KBM-7 (cell line): ENCODE measurements at regions not wholly inside any gene's neighbourhood (a gene's known extent, or its start where the extent isn't known, plus 50 kb on each side); places are given as distances from the start of the nearest gene placed in this dataset.

Source experiments
- DNase-seq: peaks from one replicate; pipeline ENCODE4 v3.0.0-alpha.2; 2015
- in situ Hi-C: fragments of 300-500 bp; cut with MboI; formaldehyde crosslinking; loops from 2 replicates; pipeline ENCODE4 v1.14.3; 2020; ENCODE audit warnings: low sequenced_read_pairs, low pct_unique_long_range_greater_than_20kb, mixed read lengths

DNA sequence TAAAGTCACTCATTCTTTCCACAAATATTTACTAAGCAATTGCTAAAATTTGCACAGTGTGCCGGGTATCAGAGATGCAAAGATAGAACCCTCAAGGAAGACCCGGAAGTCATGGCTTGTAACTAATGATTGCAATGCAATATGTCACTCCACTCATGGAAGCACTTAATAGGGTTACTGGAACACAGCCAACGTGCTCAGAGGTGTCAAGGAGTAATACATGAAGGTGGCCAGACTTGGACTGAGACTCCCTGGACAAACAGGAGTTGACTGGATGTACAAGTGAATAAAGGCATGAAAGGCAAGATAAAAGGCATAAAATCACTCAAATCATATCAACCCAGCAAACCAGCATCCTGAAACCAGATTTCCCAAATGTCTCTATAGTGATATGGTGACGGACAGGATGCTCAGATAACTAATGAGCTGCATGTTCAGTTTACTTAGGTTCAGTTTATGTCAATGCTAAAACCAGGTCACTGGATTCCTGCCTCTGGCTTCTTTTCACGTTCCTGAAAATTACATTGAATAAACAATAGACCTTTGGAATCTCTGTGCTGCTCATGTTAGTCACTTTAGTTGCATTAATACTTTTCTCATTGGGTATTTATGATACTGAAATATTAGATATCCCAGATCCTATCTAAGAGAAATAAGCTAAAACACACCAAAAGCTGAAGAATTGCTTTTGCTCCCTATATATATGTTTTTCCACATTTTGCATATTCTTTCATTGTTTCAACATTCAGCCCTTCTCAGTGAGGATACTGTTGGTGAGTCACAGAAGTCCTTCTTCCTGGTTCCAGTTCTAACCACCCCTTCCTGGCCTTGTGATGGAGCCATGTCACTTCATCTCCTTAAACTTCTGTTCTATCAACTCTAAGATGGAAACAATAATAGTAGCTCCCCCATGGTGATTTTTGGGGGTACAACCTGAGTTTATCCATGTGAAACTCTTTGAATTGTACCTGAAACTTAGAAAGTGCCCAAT, 688.9 kb upstream of the ID2 start:
- no peak for DNase-seq
- in situ Hi-C loops: no loop called here

GRCh38 chr2:7994397-7994951, 687.4 kb upstream of the ID2 start:
- DNase-seq: no peak
- in situ Hi-C loops: no loop called here

DNA sequence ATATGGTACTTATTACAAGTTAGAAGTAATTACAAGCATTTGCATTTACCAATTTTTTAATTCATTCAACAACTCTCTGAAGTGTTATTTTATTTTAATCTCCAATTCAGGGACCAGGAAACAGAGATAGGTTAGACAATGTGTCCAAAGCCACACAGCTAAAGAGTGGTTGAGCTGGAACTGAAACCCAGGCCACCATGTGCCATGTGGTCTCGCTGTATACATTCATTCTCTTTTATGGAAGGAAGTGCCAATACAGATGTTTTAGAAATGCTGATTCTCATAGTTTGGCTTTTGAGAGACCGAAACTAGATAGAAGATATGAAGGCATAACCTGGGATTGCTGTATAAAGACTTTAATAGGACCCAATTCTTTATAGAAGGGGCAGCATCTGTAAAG, 684.6 kb upstream of the ID2 start:
- DNase-seq: no peak
- in situ Hi-C loops: no loop called here

- in situ Hi-C loops: no loop called here
- DNase-seq: no peak
Measured at GRCh38 chr2:7999683-8000476, 682.0 kb upstream of the ID2 start.

- DNase-seq: peak; percentile 11
- in situ Hi-C loops: no loop called here
Measured at GRCh38 chr2:8000870-8001269, 681.0 kb upstream of the ID2 start.

GRCh38 chr2:8002765-8003393, 679.0 kb upstream of the ID2 start:
- DNase-seq: no peak
- in situ Hi-C loops: no loop called here

- in situ Hi-C loops: no loop called here
- peak; percentile 7 for DNase-seq
Measured at GRCh38 chr2:8003462-8004075, 678.3 kb upstream of the ID2 start.

DNA sequence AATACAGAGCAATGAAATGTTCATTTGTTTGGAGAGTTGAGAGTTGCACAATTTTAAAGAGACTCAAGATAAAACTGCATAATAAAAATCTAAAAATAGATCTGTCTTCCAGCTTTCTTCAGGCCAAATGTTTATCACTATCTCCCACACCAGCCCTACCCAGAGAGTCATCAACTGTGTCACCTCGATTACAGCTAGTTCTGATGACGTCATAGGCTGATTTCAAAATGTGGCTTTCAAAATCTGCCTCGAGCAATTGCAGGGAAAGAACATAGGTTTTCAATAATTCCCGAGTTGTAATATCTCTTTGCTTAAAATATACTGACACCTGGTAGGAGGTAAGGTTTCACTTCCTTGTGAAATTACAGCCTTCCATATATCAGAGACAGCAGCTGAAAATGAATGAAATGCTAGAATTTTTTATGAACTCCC, 677.6 kb upstream of the ID2 start:
- peak; percentile 42 for DNase-seq
- in situ Hi-C loops: no loop called here

DNA sequence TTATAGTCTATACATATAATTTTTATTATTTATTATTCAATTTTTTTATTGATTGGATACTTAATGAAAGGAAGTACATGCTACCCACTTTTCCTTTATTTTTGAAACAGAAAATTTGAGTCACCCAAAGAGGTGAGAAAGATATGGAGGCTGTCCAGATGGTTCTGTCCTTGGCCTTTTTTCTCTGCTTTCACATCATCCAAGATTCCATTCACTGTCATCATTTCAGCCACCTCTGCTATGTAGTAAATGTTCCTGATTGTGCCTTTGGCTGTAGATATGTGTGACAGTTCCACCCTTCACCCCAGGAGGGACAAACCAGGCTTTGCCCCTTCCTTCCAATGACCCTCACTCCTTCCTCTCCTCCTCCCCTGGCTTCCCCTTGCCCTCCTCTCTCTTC, 675.7 kb upstream of the ID2 start:
- in situ Hi-C loops: no loop called here

DNA sequence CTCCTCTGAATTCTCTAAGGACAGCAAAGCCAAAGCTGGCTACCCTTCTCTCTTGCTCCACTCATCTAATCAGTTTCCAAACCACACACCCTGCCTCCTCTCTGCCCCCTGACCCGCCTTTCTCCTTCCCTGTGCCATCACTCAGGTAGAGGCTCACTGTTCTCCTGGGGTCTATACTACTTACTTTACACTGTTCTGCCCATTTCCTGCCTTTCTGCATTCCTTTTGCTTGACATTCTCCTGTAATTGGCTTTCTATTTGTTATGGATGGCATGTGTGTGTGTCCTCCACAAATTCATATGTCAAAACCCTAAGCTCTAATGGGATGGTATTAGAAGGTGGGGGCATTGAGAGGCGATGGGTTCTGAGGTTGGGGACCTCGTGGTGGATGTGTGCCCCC, 675.2 kb upstream of the ID2 start:
- in situ Hi-C loops: no loop called here
- DNase-seq: no peak

More for the DNA sequence above, 675.7 kb upstream of the ID2 start:
- DNase-seq: no peak

DNA sequence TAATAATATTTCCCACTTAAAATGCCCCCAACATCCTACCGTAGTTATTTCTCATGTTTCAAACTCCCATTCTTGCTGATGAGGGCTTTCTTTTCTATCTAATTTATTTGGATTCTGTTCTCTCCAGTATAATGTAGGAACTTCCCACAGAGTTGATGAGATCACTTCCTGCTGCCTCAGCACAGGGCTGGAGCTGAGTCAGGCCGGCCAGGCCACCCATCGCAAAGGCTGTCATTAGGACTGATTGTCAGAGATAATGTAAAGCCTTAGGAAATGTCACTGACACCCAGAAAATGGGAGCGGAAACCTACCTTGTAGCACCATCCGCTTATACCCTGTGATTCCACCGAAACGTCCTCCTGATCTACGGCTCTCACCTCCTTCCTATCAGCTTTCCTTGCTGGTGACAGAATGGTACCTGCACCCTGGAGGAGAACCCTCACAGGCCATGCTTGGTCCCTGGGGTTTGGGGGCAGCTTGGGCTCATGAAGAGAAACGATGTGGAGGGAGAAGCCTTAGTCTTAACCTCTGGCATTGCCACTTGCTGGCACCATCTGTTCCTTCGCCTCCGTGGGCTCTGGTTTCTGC, 672.8 kb upstream of the ID2 start:
- in situ Hi-C loops: no loop called here
- DNase-seq: peak; percentile 9

GRCh38 chr2:8015848-8016600, 665.8 kb upstream of the ID2 start:
- in situ Hi-C loops: no loop called here

DNA sequence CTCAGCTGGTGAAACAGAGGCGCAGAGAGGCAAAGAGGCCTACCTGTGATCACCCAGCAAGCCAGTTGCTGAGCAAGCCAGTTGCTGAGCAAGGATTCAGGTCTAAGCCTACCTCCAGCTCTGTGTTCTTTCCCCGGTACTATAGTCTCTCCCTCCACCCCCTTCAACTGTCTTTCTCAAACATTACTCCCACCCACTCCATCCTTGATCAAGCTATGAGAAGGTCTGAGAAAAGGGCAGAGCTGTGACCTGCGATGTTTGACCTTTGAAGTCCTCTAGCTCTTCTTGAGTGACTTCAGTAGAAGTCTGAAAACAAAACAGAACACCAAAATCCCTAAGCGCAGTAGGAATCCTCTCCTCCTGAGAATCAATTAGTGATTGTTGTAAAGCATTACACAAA, 665.2 kb upstream of the ID2 start:
- DNase-seq: no peak
- in situ Hi-C loops: no loop called here

More at GRCh38 chr2:8015848-8016600, 665.8 kb upstream of the ID2 start:
- no peak for DNase-seq

DNA sequence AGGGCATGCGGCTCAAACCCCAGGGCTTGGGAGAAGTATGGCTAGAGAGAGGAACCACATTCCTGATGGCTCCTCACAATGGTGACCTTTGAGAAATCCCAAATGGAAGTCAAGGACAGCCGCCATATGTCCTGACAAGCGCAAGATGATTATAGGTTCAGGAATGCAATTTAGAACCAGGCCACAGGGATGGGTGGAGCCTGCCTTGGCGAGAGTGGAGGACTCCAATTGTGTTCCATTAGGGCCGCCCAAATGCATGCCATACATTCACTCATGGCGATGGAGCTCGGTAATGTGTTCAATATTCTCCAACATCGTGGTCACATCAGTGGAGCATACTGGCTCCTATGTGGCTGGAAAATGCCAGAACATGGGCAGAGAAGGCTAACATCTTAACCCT, 662.9 kb upstream of the ID2 start:
- DNase-seq: no peak

GRCh38 chr2:8019934-8020333, 661.9 kb upstream of the ID2 start:
- DNase-seq: no peak
- in situ Hi-C loops: no loop called here

More for the DNA sequence above, 662.9 kb upstream of the ID2 start:
- in situ Hi-C loops: no loop called here

DNA sequence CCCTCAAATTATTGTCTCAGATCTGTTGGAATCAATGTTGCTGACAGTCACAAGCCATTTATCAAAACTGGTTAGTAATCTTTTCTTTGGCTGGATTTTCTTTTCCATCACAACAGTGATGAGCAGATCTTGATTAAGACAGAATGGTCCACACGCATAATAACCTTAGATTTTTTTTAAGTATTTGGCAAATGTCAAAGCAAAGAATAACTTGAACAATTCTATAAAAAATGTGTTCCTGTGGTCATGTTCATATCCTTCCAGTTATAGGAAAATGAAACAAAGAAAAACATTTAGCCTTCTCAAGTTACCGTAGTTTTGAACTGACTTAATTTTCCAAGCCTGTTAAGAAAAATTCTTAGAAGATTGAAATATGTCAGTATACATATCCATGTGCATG, 659.9 kb upstream of the ID2 start:
- in situ Hi-C loops: no loop called here
- no peak for DNase-seq

DNA sequence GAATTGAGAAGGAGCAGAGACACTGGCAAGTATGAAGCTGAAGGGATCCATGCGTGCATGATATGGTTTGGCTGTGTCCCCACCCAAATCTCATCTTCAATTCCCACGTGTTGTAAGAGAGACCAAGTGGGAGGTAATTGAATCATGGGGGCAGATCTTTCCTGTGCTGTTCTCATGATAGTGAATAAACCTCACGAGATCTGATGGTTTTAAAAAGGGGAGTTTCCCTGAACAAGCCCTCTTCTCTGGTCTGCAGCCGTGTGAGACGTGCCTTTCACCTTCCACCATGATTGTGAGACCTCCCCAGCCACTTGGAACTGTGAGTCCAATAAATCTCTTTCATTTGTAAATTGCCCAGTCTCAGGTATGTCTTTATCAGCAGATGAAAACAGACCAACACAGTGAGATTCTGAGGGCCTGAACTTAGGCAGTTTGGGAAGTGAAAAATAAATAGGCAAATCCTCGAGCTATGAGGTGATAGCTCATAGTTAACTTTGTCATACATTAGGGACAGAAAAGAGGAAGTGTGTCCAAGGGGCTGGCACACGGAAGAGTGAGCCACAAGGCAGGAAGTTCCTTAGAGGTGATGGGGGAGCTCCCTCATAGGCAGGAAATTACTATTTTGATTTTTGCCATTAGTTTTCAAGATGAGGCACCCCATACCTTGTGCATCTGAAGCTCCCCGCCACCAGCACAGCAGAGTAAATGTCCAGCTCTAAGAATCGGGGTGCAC, 658.8 kb upstream of the ID2 start:
- in situ Hi-C loops: no loop called here
- DNase-seq: peak; percentile 75
